SU-DHL-6 (cell line): ENCODE measurements at regions not wholly inside any gene's neighbourhood (a gene's known extent, or its start where the extent isn't known, plus 50 kb on each side); places are given as distances from the start of the nearest gene placed in this dataset.

Source experiments
- CTCF ChIP-seq: fragments of 200-600 bp; sonication (generic); IDR thresholded peaks from one replicate; pipeline ENCODE4 v1.5.1; 2017; ENCODE audit warnings: antibody characterized with exemption, mild to moderate bottlenecking, low read length, moderate library complexity; ENCODE audit not compliant: insufficient read depth, poor library complexity, severe bottlenecking
- EZH2phosphoT487 ChIP-seq: fragments of 200-600 bp; sonication (generic), shearing (Covaris generic); conservative IDR thresholded peaks from 2 replicates; pipeline ENCODE4 v1.6.1; 2018; ENCODE audit warnings: mild to moderate bottlenecking, antibody characterized with exemption, low read length, moderate library complexity, mixed read lengths

GRCh38 chr6:99111590-99111989, 163.8 kb upstream of the FBXL4 start:
- no peak for TF ChIP-seq CTCF
- TF ChIP-seq EZH2phosphoT487: no peak
